ENCODE measurements at regions not wholly inside any gene's neighbourhood (a gene's known extent, or its start where the extent isn't known, plus 50 kb on each side); places are given as distances from the start of the nearest gene placed in this dataset.
"Not testable (repeated sequence)": the region's sequence is repeated elsewhere in the genome, so short reads cannot be mapped to it uniquely, and the experiment has no call there.

- no peak for DNase-seq
Measured at GRCh38 chr2:7436096-7436906, 519.1 kb downstream of the RNF144A start.

GRCh38 chr2:7437141-7437540 is 519.9 kb downstream of the RNF144A start:
- no peak for DNase-seq

DNA sequence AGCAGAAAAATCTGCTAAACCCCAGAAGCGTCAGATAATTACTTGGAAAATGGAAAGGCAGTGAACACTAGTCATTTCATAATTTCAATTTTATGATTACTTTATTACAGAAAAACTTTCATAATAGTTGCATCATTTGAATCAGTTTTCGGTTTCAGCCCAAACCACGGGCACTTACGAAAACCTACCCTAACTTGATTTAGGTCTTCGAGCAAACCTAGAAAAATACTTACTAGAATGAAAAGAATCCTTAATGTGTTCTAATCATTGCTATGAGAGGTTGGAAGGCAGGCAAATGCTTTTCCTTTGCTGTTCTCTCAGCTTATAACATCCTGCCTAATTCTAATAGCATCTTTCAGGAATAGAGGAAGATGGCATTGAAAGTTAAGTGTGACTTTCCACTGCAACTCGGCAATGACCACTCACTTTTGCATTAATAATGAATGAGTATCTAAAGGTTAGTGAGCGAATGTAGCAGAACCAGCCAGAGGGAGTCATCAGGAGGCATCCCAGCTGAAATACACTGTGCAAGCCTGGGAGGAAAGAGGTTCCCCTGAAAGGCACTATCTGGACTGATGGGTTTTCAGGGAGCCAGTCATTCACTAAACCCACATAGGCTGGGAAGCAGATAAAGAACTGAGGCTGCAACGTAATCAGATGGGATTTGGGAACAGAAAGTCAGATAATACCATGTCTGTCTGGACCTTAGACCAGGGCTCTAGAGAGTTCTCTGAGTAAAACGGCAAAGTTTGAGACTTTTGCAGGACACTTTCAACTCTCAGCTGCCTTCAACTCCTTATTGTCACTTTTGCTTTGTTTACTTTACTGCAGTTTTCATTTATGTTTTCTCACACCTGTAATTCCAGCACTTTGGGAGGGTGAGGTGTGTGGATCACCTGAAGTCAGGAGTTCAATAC is 520.8 kb downstream of the RNF144A start:
- no peak for DNase-seq

DNA sequence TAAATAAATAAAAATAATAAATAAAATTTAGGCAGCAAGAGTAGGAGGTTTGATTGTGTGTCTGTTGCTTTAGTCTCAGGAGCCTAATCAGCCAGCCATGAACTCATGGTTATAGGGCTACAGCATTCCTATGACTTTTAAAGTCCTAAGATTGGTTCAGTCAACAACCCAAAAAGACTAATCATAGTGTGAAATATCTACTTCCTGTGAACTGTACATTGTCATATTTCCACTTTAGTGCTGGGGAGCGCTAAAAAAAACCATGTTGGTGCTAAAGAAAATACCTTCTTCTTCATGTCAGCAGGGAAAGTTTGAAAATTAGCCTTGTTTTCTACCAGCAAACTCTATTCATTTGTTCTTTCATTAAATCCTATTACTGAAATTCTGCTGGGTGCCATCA is 521.6 kb downstream of the RNF144A start:
- no peak for DNase-seq

DNA sequence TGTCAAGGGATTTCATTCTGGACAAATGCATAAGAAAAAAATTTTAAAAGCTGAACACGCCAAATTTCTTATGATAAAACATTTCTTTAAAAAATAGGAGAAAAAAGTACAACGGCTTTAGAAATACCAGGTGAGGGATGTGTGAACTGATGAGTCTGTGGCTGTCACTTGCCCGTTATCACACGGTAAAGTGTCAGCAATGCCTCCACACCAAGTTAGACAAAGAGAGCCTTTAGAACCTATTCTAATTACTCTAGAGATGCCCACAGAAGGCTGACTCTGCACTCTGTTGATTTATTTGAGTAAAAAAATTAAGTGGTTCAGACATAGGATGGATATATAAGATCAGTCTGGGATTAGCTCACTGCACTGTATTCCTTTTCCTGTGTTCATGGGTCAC is 523.8 kb downstream of the RNF144A start:
- no peak for DNase-seq

- DNase-seq, result not testable (repeated sequence)
Measured at GRCh38 chr2:7441841-7442240, 524.6 kb downstream of the RNF144A start.

DNA sequence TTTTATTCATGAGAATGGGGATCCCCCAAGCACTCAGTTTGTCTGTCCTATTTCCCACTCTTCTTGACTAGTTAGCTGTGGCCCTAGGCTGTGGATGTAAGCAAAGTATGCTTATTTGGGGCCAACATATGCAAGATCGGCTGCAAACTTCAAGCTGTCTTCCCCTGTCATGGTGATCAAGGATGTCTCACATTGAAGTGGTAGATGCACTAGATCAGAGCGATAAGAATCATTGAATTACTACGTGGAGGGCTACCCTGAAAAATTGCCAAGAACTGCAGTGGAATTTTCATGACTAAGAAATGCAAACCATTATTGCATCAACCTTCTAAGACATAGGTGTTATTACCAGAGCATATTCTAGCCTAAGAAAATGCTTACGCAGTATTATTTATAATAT is 527.4 kb downstream of the RNF144A start:
- no peak for DNase-seq

DNA sequence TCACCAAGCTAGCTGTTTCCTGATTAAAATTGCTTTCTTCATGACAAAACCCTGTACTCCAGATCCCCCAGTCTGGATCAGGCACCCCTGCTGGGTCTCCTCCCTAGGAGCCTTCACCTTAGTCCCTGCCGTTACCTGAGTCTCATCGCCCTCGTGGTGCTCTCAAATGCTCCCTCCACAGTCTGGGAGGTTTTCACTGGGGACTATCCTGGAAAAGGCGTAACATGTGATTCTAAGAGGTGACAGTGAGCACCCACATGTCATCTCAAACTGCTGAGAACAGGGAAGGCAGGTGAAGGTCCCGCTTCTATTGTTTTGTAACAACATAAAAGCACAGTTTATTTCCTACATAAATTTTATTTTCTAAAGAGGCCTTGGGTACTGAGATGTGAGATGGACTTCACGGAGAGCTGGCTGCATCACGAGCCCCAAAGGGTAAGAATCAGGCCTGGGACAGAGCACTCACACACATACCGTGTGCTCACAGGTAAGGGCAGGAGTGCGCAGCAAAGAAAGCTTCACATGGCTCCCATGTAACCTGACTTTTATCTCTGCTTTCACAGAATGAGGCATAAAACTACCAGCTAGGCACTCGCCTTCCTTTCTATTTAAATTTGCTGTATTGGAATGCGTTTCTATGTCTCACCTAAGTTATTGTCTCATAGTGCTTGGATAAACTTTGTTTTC is 531.5 kb downstream of the RNF144A start:
- no peak for DNase-seq

DNA sequence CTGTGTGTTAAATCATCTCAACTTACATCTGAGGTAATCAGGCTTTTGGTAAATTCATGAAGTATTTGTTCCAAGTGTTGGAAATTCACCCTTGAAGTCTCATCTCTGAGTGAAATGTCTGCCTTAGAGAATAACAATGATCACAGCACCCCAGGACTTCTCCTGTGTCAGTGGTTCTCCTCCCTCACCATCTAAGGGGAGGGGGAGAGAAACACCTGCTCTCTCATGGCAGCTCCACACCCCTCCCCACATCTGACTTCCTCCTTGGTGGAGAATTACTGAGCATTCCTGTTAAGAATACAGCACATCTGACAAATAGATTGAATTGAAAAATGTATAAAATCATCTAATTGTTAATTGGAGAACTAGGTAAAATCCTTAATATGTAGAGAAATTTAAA is 532.1 kb downstream of the RNF144A start:
- no peak for DNase-seq

GRCh38 chr2:7450188-7450832 is 533.1 kb downstream of the RNF144A start:
- no peak for DNase-seq

DNA sequence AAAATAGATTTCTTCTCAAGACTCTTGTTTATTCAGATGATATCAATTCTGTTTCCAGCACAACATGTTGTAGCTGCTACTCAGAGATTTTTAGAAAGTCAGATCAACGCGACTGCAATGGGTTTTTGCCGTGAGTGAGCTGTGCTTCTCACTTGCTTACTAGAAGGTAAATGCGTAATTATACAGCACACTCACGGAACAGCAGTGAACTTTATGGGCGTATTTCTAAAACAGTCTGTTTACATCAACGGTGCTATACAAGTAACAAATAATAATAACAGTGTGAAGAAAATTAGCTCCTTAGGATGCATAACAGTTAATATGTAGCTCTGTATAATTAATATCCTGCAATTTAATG is 533.6 kb downstream of the RNF144A start:
- no peak for DNase-seq

GRCh38 chr2:7452110-7452876 is 535.1 kb downstream of the RNF144A start:
- DNase-seq, result no peak

GRCh38 chr2:7454592-7454991 is 537.4 kb downstream of the RNF144A start:
- no peak for DNase-seq

- DNase-seq, result no peak
Measured at GRCh38 chr2:7456762-7457161, 539.5 kb downstream of the RNF144A start.

GRCh38 chr2:7458066-7458465 is 540.9 kb downstream of the RNF144A start:
- DNase-seq, result no peak

GRCh38 chr2:7467782-7468447 is 550.7 kb downstream of the RNF144A start:
- DNase-seq, result no peak

- no peak for DNase-seq
Measured at GRCh38 chr2:7468448-7468828, 551.2 kb downstream of the RNF144A start.

DNA sequence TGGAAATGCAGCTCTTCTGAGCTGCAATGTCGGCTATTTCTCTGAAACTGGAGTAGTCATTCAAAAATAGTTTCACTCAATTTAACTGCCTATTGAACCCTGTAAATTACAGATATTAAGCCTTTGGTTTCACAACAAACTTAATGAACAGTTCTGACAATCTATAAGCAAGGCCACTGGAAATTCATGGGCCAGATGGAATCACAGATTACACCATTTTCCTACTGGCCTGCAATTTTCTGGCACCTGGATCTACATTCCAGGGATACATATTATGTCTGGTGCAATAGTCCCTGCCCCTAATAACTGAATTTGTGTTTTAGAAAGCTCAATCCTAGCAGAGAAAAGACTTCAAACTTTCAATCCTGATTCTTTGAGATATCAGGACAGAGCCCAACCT is 551.7 kb downstream of the RNF144A start:
- DNase-seq, result no peak

DNA sequence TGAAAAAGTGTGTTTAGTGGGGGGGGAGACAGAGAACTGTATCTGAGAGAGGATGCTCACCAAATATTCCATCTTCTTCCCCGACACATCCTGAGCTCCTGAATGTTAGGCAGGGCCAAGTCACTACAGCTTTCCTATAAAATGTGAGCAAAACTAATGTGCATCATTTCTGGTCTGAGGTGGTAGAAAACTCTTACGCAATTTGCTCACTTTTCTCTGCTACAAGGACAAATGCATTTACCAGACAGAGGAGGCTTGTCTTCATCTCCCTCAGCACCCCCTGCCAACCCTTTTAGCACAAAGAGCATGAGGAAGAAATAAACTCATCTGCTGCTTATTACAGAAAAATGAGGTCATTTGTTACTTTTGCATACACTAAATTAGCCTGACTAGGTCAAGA is 554.0 kb downstream of the RNF144A start:
- DNase-seq, result no peak

DNA sequence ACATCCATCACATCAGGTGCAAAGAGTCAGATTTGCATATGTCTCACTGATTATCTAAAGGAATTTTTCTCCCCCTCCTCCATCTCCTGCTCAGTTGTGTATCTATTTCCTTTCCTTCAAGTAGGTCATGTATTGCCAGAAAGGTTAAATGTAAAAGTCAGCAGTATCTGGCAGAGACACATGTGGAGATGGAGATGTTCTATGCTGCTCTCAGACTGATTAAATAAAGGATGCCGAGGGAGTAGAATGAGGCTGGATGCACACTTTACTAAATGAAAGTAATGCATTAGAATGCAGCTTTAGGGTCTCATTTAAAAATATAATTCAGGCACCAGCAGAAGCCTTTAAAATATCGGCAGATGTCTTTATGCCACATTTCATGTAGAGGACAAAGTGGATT is 555.3 kb downstream of the RNF144A start:
- no peak for DNase-seq

DNA sequence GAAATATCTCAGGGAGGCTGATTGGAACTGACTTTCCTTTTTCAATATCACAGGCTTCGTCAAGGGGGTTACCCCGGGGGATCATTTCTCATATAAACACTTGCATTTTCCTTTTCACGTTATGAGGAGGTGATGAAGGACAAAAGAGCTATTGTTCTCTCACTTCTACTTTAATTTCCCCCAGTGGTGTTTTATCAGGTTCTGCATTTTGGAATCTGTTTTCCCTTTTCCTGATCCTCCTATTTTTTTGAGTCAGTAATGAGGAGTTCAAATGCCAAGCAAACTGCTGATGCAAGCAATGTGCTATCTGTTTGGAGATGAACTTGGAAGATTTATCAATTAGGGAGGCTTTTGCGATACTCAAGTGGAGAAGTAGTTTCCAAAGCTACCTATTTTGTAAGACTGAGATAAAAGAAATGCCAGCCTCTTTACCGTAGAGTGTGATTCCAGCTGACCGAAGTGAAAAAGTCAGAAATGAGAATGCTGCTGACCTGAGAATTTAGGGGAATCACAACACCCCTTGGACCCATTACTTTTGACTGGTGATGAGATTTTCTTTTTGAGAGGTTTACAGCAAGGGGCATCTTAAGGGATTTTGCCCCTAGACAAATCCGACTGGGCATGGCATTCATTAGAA is 556.0 kb downstream of the RNF144A start:
- no peak for DNase-seq
